ENCODE measurements at regions not wholly inside any gene's neighbourhood (a gene's known extent, or its start where the extent isn't known, plus 50 kb on each side); places are given as distances from the start of the nearest gene placed in this dataset.

DNA sequence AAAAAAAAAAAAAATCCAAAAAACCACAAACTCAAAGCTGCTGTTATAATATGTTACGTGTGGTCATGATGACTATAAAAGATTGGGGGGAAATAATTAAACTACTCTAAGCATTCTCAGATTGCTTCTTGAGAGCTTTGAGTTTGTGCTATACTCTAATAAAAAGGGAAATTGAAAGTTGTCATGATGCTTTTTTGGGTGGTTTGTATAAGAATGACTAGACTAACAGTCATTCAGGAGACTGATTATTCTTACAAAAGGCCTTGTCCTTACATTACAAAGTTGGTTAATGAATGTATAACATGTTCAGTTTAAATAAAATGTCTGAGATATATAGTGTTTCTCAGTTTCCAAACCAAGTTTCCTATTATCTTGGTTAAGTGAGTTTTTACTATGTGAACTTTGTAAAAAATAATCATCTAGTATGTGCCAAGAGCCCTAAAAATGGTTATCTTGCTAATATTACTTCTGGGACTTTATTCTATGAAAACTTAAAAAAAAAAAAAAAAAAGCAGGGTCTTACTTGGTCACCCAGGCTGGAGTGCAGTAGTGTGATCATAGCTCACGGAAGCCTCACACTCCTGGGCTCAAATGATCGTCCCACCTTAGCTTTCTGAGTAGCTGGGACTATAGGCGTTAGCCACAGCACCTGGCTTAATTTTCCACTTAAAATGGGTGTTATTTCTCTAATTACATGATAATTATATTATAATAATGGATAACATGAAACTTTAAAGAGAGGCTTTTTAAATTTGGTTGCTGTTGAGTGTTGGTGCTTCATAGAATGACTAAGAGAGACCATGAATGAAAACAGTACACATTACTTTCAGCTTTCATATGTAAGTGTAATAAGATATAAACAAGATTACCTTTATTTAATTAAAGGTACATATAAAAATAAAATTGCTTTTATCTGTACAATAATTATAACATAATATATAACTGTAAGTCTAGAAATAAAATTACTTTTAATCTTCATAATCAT lies 459.6 kb upstream of the RGS6 start:
- TF ChIP-seq, protein P1, sequence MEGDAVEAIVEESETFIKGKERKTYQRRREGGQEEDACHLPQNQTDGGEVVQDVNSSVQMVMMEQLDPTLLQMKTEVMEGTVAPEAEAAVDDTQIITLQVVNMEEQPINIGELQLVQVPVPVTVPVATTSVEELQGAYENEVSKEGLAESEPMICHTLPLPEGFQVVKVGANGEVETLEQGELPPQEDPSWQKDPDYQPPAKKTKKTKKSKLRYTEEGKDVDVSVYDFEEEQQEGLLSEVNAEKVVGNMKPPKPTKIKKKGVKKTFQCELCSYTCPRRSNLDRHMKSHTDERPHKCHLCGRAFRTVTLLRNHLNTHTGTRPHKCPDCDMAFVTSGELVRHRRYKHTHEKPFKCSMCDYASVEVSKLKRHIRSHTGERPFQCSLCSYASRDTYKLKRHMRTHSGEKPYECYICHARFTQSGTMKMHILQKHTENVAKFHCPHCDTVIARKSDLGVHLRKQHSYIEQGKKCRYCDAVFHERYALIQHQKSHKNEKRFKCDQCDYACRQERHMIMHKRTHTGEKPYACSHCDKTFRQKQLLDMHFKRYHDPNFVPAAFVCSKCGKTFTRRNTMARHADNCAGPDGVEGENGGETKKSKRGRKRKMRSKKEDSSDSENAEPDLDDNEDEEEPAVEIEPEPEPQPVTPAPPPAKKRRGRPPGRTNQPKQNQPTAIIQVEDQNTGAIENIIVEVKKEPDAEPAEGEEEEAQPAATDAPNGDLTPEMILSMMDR (IDR thresholded peaks at IDR 0.05): no peak
- TF ChIP-seq POLR2A (IDR thresholded peaks at IDR 0.05; ENCODE audit: low read depth) (no peak), EP300 (IDR thresholded peaks at IDR 0.05) (no peak)

Data from esophagus muscularis mucosa (tissue), 4 donors.